Retinal pigment epithelial cell (primary cell): ENCODE measurements at regions not wholly inside any gene's neighbourhood (a gene's known extent, or its start where the extent isn't known, plus 50 kb on each side); places are given as distances from the start of the nearest gene placed in this dataset.

Experiments
- DNase-seq: peaks from one replicate; pipeline ENCODE4 v3.0.0-alpha.2; 2010; ENCODE audit warnings: low read depth
- H3K4me3 ChIP-seq: 2 replicates; pipeline ENCODE4 v1.5.1; 2011; ENCODE audit warnings: mild to moderate bottlenecking, low read length, control low read depth, moderate library complexity
- TF ChIP-seq, protein P1 (sequence below): conservative IDR thresholded peaks from 2 replicates; pipeline ENCODE4 v1.5.1; 2011; ENCODE audit warnings: low read depth, low read length, control low read depth, inconsistent platforms

DNA sequence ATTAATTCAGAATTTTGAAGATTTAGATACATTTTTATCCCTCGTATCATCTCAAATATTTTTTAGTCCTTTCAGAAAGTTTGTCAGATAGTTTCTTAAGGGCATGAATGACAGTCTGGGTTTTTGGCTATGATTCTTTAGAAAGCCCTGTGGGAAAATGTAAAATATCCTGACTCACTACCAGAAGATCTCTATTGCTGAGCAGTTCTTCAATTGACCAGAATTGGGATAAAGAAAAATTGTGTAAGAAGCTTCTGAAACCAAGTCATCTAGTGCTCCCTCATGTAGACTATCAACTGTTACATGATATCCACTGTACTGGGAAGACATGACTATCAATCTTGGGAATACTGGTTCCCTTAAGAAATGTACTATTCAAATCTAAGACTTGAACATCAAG lies 608.3 kb upstream of the CHRM3 start:
- no peak overlapping the region for H3K4me3 ChIP-seq
- TF ChIP-seq, protein P1, sequence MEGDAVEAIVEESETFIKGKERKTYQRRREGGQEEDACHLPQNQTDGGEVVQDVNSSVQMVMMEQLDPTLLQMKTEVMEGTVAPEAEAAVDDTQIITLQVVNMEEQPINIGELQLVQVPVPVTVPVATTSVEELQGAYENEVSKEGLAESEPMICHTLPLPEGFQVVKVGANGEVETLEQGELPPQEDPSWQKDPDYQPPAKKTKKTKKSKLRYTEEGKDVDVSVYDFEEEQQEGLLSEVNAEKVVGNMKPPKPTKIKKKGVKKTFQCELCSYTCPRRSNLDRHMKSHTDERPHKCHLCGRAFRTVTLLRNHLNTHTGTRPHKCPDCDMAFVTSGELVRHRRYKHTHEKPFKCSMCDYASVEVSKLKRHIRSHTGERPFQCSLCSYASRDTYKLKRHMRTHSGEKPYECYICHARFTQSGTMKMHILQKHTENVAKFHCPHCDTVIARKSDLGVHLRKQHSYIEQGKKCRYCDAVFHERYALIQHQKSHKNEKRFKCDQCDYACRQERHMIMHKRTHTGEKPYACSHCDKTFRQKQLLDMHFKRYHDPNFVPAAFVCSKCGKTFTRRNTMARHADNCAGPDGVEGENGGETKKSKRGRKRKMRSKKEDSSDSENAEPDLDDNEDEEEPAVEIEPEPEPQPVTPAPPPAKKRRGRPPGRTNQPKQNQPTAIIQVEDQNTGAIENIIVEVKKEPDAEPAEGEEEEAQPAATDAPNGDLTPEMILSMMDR: no peak
- no peak for DNase-seq

DNA sequence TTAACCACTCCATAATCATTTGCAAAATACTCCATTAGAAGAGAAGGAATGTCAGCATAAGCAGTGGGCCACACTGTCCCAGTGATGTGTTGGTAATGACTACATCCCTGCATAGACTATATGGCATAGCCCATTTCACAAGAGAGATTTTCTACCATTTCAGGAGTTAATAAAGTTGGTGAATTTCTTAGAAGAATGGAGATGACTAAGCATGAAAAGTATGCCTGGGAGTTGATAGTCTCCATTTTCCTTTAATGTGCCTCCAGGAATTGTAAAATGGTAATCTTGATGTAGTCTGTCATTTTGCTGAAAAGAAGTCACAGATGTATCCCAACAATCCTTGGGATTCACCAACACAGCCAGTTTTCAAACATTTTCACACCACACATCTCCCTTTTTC lies 608.8 kb upstream of the CHRM3 start:
- TF ChIP-seq, protein P1: no peak
- H3K4me3 ChIP-seq: no peak overlapping the region
- DNase-seq: no peak

DNA sequence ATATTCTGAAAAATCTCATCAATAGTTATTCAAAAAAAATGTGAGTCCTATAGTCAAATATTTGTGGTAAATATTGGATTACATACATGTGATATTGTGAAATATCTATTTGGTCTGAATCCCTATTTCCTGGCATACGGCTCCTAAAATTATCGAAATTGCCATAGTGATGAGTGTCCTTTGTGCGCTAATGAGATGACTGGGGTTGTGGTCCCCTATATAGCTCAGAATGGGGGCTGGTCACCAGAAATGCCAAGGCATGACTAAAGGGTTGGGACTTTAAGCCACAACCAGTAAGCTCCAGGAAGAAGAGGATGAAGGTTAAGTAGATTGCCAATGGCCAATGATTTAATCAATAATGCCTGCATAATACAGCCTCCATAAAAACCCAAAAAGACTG lies 610.2 kb upstream of the CHRM3 start:
- TF ChIP-seq, protein P1: no peak
- no peak overlapping the region for H3K4me3 ChIP-seq
- no peak for DNase-seq

DNA sequence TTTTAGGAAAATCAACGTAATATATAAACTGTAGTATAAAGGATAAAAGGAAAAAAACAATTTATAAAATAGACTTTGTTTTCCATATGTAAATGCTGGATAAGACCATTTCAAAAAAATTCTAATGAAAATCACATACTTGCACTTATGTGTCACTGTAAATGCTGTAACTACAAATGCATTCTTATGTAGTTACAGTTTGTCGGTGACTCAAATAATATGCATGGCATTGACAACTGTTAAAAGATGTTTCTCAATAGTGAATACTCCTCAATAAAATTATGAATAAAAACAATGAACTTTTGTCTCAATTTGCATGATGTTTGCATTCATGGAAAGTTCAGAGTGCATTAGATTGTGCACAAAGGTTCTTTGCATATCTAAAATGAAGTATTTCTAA lies 614.0 kb upstream of the CHRM3 start:
- no peak for DNase-seq
- TF ChIP-seq, protein P1: no peak
- no peak overlapping the region for H3K4me3 ChIP-seq

DNA sequence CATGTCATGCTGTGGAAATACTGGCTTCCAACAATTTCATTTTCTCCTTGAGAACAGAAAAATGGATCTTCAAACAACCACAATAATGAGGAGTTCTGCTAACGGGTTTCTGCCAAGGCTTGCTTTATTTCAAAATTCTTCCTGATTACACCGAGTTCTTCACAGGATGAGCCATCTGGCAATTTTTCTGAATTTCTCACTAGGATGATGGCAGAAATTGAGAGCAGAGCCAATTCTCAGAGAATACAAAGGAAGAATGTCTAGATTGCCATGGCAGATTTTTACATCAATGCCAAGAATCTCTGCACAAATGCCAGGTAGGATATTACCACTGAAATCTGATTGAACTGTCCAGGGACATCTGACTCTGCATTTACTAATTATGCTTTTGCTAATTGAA lies 619.0 kb upstream of the CHRM3 start:
- DNase-seq: no peak
- no peak overlapping the region for H3K4me3 ChIP-seq
- TF ChIP-seq, protein P1: no peak

DNA sequence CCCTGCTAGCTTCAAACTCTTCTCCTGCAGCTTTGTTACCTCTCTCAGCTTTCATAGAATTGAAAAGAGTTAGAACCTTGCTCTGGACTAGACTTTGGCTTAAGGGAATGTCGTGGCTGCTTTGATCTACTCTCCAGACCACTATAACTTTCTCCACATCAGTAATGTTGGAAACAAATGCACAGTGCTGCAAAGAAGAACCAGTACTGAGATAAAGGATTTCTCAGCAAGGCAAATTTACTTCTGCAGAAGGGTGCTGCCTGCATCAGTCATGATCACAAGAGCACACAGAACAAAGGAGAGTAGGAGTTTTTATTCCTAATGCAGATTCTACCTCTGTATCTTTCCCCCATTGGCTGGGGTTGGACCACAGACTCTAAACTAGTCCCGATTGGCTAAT lies 621.6 kb upstream of the CHRM3 start:
- H3K4me3 ChIP-seq: no peak overlapping the region
- TF ChIP-seq, protein P1: no peak
- no peak for DNase-seq

DNA sequence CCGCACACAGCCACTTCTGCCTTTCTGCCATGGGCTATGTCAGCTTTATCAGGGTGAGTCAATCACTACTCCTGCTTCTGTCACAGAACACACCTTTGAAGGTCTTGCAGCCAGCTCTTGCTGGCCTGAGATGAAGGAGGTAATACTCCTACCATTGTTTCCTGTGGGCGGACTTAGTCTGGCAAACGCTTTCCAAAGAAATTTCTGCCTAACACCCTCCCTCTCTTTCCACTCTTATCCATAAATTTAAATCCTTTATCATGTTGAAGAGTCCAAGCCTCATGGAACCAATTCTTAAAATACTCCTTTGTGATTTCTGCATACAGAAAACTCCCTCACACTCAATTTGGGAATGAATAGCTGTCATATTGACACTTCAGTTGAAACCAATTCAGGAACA lies 633.1 kb upstream of the CHRM3 start:
- TF ChIP-seq, protein P1: no peak
- no peak overlapping the region for H3K4me3 ChIP-seq
- no peak for DNase-seq
